HL-60 (cell line): ENCODE measurements at regions not wholly inside any gene's neighbourhood (a gene's known extent, or its start where the extent isn't known, plus 50 kb on each side); places are given as distances from the start of the nearest gene placed in this dataset.

Experiments used
- DNase-seq, 2 experiments: peaks; one replicate each; pipeline ENCODE4 v3.0.0-alpha.2; 2010 to 2020; ENCODE audit warnings: low read depth in 1 of 2, low spot score in 1 of 2
- H3K27ac ChIP-seq: fragments of 250-450 bp; sonication (Bioruptor Pico); replicated peaks from 2 replicates; pipeline ENCODE4 v1.5.1; 2020; ENCODE audit warnings: mild to moderate bottlenecking, moderate library complexity
- H3K27me3 ChIP-seq: fragments of 250-450 bp; sonication (Bioruptor Pico); 2 replicates; pipeline ENCODE4 v1.5.1; 2021; ENCODE audit warnings: mild to moderate bottlenecking, moderate library complexity; ENCODE audit not compliant: insufficient read depth, poor library complexity, severe bottlenecking
- H3K4me3 ChIP-seq: replicated peaks from 2 replicates; pipeline ENCODE4 v1.5.1; 2011; ENCODE audit warnings: mild to moderate bottlenecking, control low read depth, low read length; ENCODE audit not compliant: insufficient read depth
- GABPA ChIP-seq: IDR thresholded peaks from 2 replicates; pipeline ENCODE4 v1.6.1; 2012; ENCODE audit warnings: low read depth
- POLR2AphosphoS5 ChIP-seq: IDR thresholded peaks from 2 replicates; pipeline ENCODE4 v1.6.1; 2012; ENCODE audit warnings: low read depth
- SPI1 ChIP-seq: IDR thresholded peaks from 2 replicates; pipeline ENCODE4 v1.6.1; 2012; ENCODE audit warnings: low read depth, mild to moderate bottlenecking, borderline replicate concordance
- TF ChIP-seq, protein P1 (sequence below): IDR thresholded peaks from one replicate; pipeline ENCODE4 v1.5.1; 2011; ENCODE audit warnings: low read length, control low read depth, inconsistent platforms; ENCODE audit not compliant: insufficient read depth
- TF ChIP-seq, protein P2 (sequence below): IDR thresholded peaks from 2 replicates; pipeline ENCODE4 v1.6.1; 2012; ENCODE audit warnings: low read depth; ENCODE audit not compliant: insufficient replicate concordance

DNA sequence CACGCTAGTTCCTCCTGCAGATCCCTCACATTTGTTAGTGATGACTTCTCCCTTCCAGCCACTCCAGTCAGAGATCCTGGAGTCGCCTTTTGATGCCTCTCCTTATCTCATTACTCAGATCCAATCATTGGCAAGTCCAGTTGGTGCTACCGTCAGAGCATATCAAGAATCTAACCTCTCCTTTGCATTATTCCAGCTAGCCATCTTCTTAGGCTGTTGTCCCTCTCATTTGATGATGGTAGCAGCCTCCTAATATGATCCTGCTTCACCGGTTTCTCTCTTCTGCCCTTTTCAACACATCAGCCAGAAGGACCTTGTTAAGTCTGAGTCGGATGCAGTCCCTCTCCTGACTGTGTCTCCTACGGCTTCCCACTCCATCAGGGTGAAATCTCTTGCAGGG, 305.6 kb downstream of the THBS2 start:
- DNase-seq = no peak
- TF ChIP-seq SPI1 (no peak), POLR2AphosphoS5 (no peak), GABPA (no peak)
- TF ChIP-seq, protein P1, sequence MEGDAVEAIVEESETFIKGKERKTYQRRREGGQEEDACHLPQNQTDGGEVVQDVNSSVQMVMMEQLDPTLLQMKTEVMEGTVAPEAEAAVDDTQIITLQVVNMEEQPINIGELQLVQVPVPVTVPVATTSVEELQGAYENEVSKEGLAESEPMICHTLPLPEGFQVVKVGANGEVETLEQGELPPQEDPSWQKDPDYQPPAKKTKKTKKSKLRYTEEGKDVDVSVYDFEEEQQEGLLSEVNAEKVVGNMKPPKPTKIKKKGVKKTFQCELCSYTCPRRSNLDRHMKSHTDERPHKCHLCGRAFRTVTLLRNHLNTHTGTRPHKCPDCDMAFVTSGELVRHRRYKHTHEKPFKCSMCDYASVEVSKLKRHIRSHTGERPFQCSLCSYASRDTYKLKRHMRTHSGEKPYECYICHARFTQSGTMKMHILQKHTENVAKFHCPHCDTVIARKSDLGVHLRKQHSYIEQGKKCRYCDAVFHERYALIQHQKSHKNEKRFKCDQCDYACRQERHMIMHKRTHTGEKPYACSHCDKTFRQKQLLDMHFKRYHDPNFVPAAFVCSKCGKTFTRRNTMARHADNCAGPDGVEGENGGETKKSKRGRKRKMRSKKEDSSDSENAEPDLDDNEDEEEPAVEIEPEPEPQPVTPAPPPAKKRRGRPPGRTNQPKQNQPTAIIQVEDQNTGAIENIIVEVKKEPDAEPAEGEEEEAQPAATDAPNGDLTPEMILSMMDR = no peak
- TF ChIP-seq, protein P2, sequence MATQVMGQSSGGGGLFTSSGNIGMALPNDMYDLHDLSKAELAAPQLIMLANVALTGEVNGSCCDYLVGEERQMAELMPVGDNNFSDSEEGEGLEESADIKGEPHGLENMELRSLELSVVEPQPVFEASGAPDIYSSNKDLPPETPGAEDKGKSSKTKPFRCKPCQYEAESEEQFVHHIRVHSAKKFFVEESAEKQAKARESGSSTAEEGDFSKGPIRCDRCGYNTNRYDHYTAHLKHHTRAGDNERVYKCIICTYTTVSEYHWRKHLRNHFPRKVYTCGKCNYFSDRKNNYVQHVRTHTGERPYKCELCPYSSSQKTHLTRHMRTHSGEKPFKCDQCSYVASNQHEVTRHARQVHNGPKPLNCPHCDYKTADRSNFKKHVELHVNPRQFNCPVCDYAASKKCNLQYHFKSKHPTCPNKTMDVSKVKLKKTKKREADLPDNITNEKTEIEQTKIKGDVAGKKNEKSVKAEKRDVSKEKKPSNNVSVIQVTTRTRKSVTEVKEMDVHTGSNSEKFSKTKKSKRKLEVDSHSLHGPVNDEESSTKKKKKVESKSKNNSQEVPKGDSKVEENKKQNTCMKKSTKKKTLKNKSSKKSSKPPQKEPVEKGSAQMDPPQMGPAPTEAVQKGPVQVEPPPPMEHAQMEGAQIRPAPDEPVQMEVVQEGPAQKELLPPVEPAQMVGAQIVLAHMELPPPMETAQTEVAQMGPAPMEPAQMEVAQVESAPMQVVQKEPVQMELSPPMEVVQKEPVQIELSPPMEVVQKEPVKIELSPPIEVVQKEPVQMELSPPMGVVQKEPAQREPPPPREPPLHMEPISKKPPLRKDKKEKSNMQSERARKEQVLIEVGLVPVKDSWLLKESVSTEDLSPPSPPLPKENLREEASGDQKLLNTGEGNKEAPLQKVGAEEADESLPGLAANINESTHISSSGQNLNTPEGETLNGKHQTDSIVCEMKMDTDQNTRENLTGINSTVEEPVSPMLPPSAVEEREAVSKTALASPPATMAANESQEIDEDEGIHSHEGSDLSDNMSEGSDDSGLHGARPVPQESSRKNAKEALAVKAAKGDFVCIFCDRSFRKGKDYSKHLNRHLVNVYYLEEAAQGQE = no peak
- Histone ChIP-seq H3K4me3 (no peak overlapping the region), H3K27ac (no peak overlapping the region), H3K27me3 (peaks cover 14% of the 10 kb centered on the region)

- no peak overlapping the region for H3K4me3 ChIP-seq
- no peak for DNase-seq
- peaks cover 12% of the 10 kb centered on the region for H3K27me3 ChIP-seq
- TF ChIP-seq, protein P2 = no peak
- TF ChIP-seq, protein P1 = no peak
- TF ChIP-seq SPI1 (no peak), GABPA (no peak), POLR2AphosphoS5 (no peak)
- no peak overlapping the region for H3K27ac ChIP-seq
Observed at GRCh38 chr6:168943231-168943905, 310.3 kb downstream of the THBS2 start.

DNA sequence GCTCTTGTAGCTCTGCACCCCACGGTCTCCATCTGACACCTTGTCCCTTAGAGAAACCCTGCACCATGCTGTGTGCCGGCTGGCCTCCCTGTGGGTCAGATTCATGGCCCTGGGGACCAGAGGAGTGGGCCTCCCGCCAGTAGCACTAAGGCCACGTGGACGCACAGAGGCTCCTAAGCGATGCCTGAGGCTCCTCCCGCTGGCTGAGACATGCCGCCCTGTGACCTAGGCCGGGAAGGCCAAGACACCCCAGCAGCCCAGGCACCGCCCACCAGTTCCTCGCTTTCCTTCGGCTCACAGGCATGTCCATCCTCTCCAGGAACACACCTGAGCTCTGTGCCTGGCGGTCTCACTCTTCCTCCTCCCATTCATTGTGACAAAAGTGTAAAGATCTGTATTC, 311.0 kb downstream of the THBS2 start:
- no peak overlapping the region for H3K4me3 ChIP-seq
- H3K27ac ChIP-seq = no peak overlapping the region
- peaks cover 10% of the 10 kb centered on the region for H3K27me3 ChIP-seq
- TF ChIP-seq GABPA = no peak
- TF ChIP-seq, protein P1 = no peak
- no peak for DNase-seq

GRCh38 chr6:168941036-168941435, 312.6 kb downstream of the THBS2 start:
- DNase-seq = no peak
- Histone ChIP-seq H3K27me3 (peaks cover 5% of the 10 kb centered on the region), H3K4me3 (no peak overlapping the region), H3K27ac (no peak overlapping the region)
- TF ChIP-seq GABPA (no peak), POLR2AphosphoS5 (no peak), SPI1 (no peak)
- TF ChIP-seq, protein P2 = no peak
- TF ChIP-seq, protein P1 = no peak
